ENCODE measurements at regions not wholly inside any gene's neighbourhood (a gene's known extent, or its start where the extent isn't known, plus 50 kb on each side); places are given as distances from the start of the nearest gene placed in this dataset.
"Not testable (repeated sequence)": the region's sequence is repeated elsewhere in the genome, so short reads cannot be mapped to it uniquely, and the experiment has no call there.

DNA sequence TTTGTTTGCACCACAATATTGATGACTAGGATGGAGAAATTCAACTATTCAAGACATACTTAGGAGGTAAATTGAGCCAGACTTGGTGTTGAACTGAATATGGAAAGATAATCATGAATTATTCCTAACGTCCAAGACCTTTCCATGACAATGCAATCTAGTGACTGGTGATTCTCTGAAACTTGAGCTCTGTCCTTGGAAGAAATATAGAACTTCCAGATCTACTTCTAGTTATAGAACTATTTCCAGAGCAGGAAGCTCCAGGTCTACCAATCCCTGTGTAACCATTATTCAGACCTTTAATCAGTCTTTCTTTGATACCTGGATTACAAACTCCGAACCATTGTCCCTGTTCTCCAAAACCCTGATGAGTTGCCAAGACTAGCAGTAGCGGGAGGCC is 272.6 kb upstream of the SLC14A2 start:
- H3K9me3 Mint-ChIP-seq = no peaks in the 10 kb centered on the region
- DNase-seq (ENCODE audit: low spot score in 2 of 2) = no peak
- H3K36me3 Mint-ChIP-seq = no peaks in the 10 kb centered on the region
- no peak for ATAC-seq
- H3K27ac Mint-ChIP-seq = no peak overlapping the region
- no peak overlapping the region for H3K4me3 Mint-ChIP-seq
- no peaks in the 10 kb centered on the region for H3K4me1 Mint-ChIP-seq

DNA sequence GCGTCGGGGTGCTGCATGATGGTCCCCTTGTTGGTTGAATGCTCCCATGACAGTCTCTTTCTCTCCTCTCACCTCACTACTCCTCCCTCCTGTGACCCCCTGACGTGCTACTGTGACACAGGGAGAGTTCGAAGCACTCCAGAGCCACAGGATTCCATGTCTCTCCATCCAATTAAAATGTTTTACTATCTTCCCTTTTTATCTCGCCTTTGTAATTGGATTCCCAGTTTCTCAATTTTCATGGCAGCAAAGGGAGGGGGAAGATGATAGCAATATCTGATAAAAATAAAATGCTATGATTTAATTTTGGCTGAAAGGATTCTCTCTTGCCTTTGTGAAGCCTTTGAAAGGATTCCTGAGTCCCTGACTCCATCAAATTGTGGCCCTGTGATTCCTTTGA is 271.9 kb upstream of the SLC14A2 start:
- Mint-ChIP-seq H3K27ac (no peak overlapping the region), H3K4me1 (no peaks in the 10 kb centered on the region), H3K4me3 (no peak overlapping the region), H3K9me3 (no peaks in the 10 kb centered on the region), H3K36me3 (no peaks in the 10 kb centered on the region)
- ATAC-seq (no peak), DNase-seq (ENCODE audit: low spot score in 2 of 2) (no peak)

DNA sequence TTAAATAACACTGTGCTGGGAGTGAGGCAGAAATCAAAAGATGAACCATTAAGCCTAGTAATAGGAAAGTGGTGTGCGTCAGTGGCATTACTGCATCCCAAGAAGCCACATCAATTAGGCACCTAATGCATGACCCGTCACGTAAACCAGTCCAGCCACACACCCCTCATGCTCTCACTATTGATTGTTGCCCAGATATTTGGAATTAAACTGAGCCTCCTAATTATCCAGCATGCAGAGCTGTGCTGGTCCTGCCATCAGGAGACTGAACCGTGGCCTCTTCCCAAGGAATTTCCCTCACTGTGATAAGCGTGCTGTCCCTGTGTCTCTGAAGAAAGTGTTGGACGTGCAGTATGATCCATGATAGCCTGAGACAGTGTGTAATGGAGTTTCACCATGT is 270.6 kb upstream of the SLC14A2 start:
- not testable (repeated sequence) for DNase-seq (ENCODE audit: low spot score in 2 of 2); H3K27ac Mint-ChIP-seq; H3K9me3 Mint-ChIP-seq; H3K4me1 Mint-ChIP-seq; H3K36me3 Mint-ChIP-seq; ATAC-seq; H3K4me3 Mint-ChIP-seq

DNA sequence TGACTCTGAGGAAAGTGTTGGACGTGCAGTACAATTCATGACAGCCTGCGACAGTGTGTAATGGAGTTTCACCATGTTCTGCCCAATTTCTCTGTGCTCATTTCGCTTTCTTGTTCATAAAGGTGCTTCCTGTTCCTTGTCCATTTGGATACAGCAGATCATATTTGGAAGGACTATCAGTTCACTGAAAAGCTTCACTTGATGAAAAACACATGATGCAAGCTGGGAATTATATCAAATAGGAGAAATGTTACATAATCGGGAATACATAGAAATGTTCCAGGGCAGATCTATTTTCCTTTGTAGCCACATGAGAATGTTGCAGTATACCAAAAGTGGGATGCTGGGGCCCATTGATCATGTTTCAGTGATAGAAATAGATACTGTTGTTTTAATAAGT is 266.3 kb upstream of the SLC14A2 start:
- H3K4me3 Mint-ChIP-seq = no peak overlapping the region
- no peaks in the 10 kb centered on the region for H3K9me3 Mint-ChIP-seq
- H3K4me1 Mint-ChIP-seq = no peaks in the 10 kb centered on the region
- no peak overlapping the region for H3K27ac Mint-ChIP-seq
- no peak for ATAC-seq
- no peaks in the 10 kb centered on the region for H3K36me3 Mint-ChIP-seq
- DNase-seq (ENCODE audit: low spot score in 2 of 2) = no peak

DNA sequence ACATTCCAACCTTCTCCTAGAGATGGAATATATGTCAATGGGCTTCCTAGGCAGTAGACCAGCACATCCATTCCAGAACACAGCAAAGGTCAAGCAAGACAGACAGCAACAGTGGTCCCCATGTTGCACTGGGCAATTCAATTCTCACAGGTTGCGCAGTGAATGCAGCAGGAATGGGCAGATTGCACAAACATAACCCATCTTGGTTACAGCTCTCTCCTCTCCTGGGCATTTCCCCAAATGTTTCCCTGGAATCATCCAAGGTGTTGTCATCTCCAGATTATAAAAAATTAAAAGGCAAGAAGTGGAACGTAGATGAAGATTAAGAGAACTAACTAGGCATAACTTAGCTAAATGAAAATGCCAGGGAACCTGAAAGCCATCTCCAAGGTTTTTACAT is 265.8 kb upstream of the SLC14A2 start:
- Mint-ChIP-seq H3K9me3 (no peaks in the 10 kb centered on the region), H3K4me3 (no peak overlapping the region), H3K4me1 (no peaks in the 10 kb centered on the region), H3K36me3 (no peaks in the 10 kb centered on the region), H3K27ac (no peak overlapping the region)
- DNase-seq (ENCODE audit: low spot score in 2 of 2) = no peak
- no peak for ATAC-seq

DNA sequence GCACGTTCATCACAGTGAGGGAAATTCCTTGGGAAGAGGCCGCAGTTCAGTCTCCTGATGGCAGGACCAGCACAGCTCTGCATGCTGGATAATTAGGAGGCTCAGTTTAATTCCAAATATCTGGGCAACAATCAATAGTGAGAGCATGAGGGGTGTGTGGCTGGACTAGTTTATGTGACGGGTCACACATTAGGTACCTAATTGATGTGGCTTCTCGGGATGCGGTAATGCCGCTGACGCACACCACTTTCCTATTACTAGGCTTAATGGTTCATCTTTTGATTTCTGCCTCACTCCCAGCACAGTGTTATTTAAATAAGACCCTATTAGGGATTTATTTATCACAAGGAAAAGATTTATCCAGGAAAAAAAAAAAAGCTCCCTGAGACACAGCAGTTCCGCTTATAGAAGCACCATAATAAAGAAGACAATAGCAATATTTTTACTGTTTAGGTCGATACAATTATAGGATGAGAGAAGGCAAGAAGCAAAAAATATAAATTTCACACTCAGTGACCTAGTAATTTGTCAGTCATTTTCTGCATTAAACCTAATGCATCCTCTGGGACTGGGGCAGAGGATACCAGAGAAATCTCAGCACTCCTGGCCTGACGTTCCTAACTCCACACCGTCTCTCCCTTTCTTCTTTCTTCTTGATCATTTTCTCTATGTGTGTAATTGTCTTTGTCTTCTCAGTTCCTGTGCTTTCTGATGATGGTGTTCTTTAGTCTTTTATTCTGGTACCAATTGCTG is 264.7 kb upstream of the SLC14A2 start:
- Mint-ChIP-seq H3K27ac (no peak overlapping the region), H3K4me3 (no peak overlapping the region)

DNA sequence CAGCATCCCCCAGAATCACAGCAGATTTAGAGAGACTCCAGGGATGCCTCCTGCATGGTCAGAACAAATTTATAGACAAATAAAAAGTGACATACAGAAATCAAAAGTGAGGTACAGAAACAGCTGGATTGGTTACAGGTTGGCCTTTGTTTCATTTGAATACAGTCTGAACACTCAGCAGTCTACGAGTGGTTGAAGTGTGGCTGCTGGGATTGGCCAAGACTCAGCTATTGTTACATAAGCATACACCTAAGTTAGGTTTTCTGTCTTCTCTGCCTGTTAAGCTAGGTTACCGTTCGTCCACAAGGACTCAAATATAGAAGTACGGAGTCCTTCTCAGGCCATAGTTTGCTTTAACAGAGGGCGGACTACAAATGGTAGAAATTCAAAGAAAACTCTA is 262.4 kb upstream of the SLC14A2 start:
- H3K9me3 Mint-ChIP-seq = no peaks in the 10 kb centered on the region
- DNase-seq (ENCODE audit: low spot score in 2 of 2) = no peak
- no peaks in the 10 kb centered on the region for H3K4me1 Mint-ChIP-seq
- H3K27ac Mint-ChIP-seq = no peak overlapping the region
- no peaks in the 10 kb centered on the region for H3K36me3 Mint-ChIP-seq
- no peak for ATAC-seq
- H3K4me3 Mint-ChIP-seq = no peak overlapping the region

More for the DNA sequence above, 264.7 kb upstream of the SLC14A2 start:
- ATAC-seq (no peak), DNase-seq (ENCODE audit: low spot score in 2 of 2) (no peak)
- no peaks in the 10 kb centered on the region for H3K9me3 Mint-ChIP-seq
- no peaks in the 10 kb centered on the region for H3K4me1 Mint-ChIP-seq
- H3K36me3 Mint-ChIP-seq = no peaks in the 10 kb centered on the region

DNA sequence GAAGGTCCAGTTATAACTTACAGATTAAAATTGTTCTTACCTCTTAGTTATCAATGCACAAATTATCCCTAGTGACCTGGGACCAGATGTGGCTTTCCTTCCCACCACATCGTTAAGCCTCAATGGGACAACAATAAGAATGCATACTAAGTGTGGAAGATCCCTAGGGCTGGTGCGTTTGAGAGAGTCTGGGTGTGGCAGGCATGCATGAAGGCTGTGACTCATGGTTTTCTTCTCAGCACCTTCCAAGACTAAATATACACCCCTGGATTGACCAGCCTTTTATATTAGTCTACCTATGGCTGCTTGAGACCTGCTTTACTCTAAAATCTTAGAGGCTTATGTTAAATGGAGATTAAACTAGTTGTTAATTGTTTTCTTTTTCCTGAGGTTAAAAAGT is 261.7 kb upstream of the SLC14A2 start:
- Mint-ChIP-seq H3K9me3 (no peaks in the 10 kb centered on the region), H3K4me1 (no peaks in the 10 kb centered on the region), H3K36me3 (no peaks in the 10 kb centered on the region), H3K27ac (no peak overlapping the region), H3K4me3 (no peak overlapping the region)
- DNase-seq (ENCODE audit: low spot score in 2 of 2) (no peak), ATAC-seq (no peak)

DNA sequence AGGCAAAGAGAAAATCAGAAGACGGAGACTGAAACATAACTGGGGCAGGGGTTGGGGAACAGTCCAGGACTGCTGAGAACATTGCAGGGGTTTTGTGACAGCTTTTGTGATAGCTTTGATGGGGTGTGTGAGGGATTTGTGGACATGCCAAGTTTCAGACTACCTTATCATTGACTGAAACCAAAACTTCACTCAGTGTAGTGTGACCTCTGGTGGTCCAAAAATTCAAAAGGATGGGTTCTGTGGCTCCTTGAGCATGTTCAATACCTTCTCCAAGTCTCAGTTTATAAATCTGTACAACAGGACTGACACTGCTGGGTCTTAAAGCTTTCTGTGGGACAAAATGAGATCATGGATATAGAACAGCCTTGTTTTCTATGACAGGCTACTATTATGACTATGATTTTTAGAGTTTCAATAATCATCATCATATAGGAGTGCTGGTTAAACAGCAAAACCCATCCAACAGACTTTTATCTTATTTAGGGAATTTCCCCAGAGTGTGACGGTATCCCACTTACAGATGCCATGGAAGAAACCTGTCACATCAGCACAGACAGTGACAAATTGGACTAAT is 259.2 kb upstream of the SLC14A2 start:
- Mint-ChIP-seq H3K4me1 (no peaks in the 10 kb centered on the region), H3K9me3 (no peaks in the 10 kb centered on the region), H3K36me3 (no peaks in the 10 kb centered on the region), H3K27ac (no peak overlapping the region), H3K4me3 (no peak overlapping the region)
- ATAC-seq (peak; percentile 53), DNase-seq (ENCODE audit: low spot score in 2 of 2) (no peak)

DNA sequence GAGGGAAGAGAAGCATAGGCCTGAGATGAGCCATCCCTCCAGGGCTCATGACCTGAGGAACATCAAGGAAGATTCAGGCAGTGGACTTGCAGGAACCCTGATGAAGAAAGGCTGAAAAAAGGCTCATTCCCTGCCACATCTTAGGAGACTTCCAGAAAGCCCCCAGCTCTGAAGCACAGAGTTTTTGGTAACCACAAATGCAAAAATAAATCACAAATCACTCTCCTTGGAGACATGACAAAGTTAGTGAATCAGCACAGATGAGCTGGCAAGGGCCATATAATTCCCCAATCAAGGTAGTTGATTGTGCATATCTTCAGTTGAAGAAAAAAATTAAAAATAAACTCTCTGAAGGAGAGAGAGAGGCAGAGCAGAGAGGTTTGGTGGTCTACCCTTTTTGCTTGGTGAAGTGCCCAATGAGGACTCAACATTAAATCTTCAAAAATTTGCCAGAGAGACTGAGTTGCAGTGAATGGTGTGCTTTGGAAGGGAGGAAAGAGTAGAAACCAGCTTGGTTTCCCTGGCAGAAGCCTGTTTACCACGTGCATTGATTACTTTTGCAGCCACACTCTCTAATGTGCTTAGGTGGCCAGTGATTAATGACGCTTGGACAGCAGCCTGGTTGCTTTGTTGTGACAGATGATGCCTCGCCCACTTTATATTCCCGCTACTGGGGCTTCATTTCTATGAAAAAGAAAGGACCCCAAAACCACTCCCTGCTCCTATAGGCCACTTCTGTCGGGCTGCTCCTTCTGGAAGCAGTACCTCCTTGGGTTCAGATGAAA is 257.4 kb upstream of the SLC14A2 start:
- Mint-ChIP-seq H3K36me3 (no peaks in the 10 kb centered on the region), H3K4me1 (no peaks in the 10 kb centered on the region), H3K4me3 (no peak overlapping the region), H3K9me3 (no peaks in the 10 kb centered on the region), H3K27ac (no peak overlapping the region)
- ATAC-seq = no peak
- no peak for DNase-seq (ENCODE audit: low spot score in 2 of 2)

DNA sequence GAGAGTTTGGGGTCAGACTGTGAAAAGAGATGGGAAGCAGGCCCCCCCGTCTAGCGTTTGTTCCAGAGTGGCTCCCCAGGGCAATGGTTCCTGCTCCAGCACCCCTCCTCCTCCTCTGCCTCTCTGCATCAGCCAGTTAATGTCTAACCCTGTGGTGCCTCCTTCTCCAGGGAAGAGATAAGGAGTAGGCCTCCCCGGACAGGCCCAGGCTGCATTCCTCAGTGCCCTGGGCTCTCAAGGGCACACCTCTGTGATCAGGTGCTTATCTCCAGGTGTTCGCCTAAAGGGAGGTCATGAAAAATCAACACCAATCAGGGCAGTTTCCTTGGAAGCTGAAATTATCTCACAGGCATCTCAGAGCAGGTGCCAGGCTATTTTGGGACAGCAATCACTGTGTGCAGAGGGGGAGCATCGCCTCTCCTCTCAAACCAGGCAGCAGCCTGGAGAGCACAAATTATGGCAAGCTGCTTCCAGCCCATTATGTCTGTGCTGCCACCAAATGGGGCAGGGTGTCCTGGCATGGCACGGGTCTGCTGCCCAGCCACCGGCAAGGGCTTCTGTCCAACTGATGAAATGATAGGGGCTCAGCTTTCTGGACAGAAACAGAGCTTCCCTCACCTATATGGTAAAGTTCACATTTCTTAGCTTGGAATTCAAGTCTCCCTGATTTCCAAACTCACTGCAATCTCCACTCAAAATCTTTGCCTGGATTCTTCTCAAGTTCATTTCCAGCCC is 255.8 kb upstream of the SLC14A2 start:
- Mint-ChIP-seq H3K36me3 (no peaks in the 10 kb centered on the region), H3K4me3 (no peak overlapping the region), H3K4me1 (no peaks in the 10 kb centered on the region), H3K9me3 (no peaks in the 10 kb centered on the region), H3K27ac (no peak overlapping the region)
- ATAC-seq (no peak), DNase-seq (ENCODE audit: low spot score in 2 of 2) (no peak)

DNA sequence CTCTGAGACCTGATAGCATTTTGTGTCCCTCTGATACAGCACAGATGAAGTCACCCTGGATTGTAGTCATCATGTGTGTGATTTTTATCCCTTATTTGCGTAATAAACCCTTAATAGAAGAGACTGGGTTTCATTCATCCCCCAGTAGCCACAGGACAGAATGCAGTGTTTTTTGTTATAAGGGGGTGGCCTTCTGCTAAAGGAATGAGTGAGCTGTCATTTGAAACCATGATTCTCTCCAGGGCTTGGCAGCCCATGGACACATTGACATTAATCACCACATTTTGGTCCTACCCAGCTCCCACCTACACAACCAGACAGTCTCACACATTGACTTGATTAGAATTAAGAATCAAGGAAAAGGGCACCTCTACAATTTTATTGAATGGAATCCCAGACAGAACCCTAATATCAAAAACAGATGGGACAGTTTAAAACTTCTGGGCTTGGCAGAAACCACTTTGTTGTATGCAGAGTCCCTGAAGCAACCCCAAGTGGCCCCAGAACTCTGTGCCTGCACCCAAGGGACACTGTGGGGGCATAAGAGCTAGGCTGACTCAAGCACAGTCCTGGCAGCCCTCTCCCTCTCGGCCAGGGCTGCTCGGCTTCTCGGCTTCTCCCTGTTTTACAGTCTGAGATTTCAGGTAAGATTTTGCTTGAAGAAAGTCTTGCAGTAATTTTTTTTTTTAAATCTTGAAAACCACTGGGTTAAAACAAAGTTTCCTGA is 254.0 kb upstream of the SLC14A2 start:
- no peaks in the 10 kb centered on the region for H3K4me1 Mint-ChIP-seq
- no peak for ATAC-seq
- H3K4me3 Mint-ChIP-seq = no peak overlapping the region
- no peaks in the 10 kb centered on the region for H3K36me3 Mint-ChIP-seq
- DNase-seq (ENCODE audit: low spot score in 2 of 2) = no peak
- H3K27ac Mint-ChIP-seq = no peak overlapping the region
- H3K9me3 Mint-ChIP-seq = no peaks in the 10 kb centered on the region

DNA sequence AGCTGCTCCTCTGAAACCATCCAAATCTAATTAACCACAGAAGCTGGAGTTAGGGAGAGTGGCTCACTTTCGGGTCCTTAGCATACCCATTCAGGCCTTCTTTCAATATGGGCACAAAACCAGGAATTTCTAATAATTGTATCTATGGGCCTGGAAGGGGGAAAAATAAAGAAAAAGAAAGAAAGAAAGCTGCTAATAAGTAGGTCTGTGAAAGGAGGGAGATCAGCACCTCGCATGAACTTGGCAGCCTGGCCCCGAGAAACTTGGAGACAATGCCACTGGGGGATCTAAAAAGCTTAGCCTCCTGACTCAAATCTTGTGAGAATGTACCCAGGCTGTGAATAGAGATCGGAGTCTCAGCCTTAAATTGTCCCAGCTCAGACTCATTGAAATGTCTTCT is 252.1 kb upstream of the SLC14A2 start:
- no peak overlapping the region for H3K4me3 Mint-ChIP-seq
- no peaks in the 10 kb centered on the region for H3K4me1 Mint-ChIP-seq
- DNase-seq (ENCODE audit: low spot score in 2 of 2) (no peak), ATAC-seq (no peak)
- H3K36me3 Mint-ChIP-seq = no peaks in the 10 kb centered on the region
- H3K27ac Mint-ChIP-seq = no peak overlapping the region
- no peaks in the 10 kb centered on the region for H3K9me3 Mint-ChIP-seq

DNA sequence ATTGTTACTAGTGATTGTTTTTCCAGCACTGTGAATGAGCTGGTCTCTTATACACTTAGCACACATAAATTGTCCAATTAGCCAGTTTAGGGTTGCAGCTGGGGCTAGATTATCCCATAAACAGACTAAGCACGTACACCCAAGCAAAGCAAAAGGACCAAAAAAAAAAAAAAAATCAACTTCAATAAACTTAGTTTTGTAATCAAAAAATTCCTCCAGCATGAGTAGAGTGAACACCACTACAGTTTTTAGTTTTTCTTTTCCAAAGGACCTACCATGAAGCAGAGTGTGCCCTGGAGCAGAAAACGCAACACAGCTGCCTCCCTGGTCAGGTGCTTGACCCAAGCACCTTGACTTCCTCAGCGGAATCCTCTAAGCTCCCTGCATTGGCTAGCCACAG is 249.4 kb upstream of the SLC14A2 start:
- ATAC-seq (no peak), DNase-seq (ENCODE audit: low spot score in 2 of 2) (no peak)
- Mint-ChIP-seq H3K4me3 (no peak overlapping the region), H3K4me1 (no peaks in the 10 kb centered on the region), H3K36me3 (no peaks in the 10 kb centered on the region), H3K9me3 (no peaks in the 10 kb centered on the region), H3K27ac (no peak overlapping the region)
